ENCODE measurements at regions not wholly inside any gene's neighbourhood (a gene's known extent, or its start where the extent isn't known, plus 50 kb on each side); places are given as distances from the start of the nearest gene placed in this dataset.
A peak's percentile ranks its signal among the peaks of the same experiment; 100 is the strongest.

GRCh38 chr12:46489951-46490388 lies 117.4 kb upstream of the SLC38A2 start:
- no peaks in the 10 kb centered on the region; the same call in 1 of the 2 replicates for H3K79me2 ChIP-seq (ENCODE audit: insufficient read depth, low read length)
- H4K20me1 ChIP-seq (ENCODE audit: insufficient read depth): no peaks in the 10 kb centered on the region
- no TSS peak for BruUV-seq (replicated peaks)
- no peaks in the 10 kb centered on the region for H3K9me2 ChIP-seq (ENCODE audit: insufficient read depth)
- peak; percentile 93 for DNase-seq (ENCODE audit: low read depth, low spot score)
- peak overlapping the region; percentile 73 for H3K27ac ChIP-seq (ENCODE audit: low read depth, low read length)
- no peak overlapping the region for H2AFZ ChIP-seq (ENCODE audit: low read depth, low read length, poor library complexity, severe bottlenecking)
- no peaks in the 10 kb centered on the region for H3K27me3 ChIP-seq (ENCODE audit: insufficient read depth, low read length)
- ChIA-PET CTCF (no interaction called here), RAD21 (ENCODE audit: low non-redundant PET in 1 of 2, low total read pairs in 2 of 2, uncharacterized antibody in 2 of 2, unreplicated experiment in 2 of 2) (no interaction called here), POLR2A (interaction anchor here (1.0 kb wide), 1 partner anchor 34 kb away, joined by 3 read pairs; no protein-coding TSS in a partner anchor)
- H3K4me3 ChIP-seq (replicated peaks in 1 of 2; ENCODE audit: low read depth in 1 of 2, low read length in 2 of 2): no peak overlapping the region
- ATAC-seq: peak; percentile 77
- intact Hi-C loops (cut with micrococcal nuclease): loop anchor here (5.0 kb wide), 3 partner anchors 58 to 118 kb away; partner anchors contain the start of gene SLC38A2
- H3K4me2 ChIP-seq (ENCODE audit: low read length): peak overlapping the region; percentile 38
- no peaks in the 10 kb centered on the region for H3K36me3 ChIP-seq (ENCODE audit: control insufficient read depth in 1 of 2, insufficient read depth in 2 of 2, low read length in 2 of 2)
- peak; percentile 82 for TF ChIP-seq SP1 (IDR thresholded peaks at IDR 0.05; ENCODE audit: low read depth)
- TF ChIP-seq, protein P1, sequence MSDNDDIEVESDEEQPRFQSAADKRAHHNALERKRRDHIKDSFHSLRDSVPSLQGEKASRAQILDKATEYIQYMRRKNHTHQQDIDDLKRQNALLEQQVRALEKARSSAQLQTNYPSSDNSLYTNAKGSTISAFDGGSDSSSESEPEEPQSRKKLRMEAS (IDR thresholded peaks at IDR 0.05): peak; percentile 84
- peak; percentile 41; the same call in 1 of the 2 replicates for TF ChIP-seq RAD21 (IDR thresholded peaks at IDR 0.05; ENCODE audit: low read depth)
- TF ChIP-seq EZH2phosphoT487 (IDR thresholded peaks at IDR 0.05; ENCODE audit: borderline replicate concordance): no peak
- TF ChIP-seq SIN3A (IDR thresholded peaks at IDR 0.05; ENCODE audit: low read depth): peak; percentile 48; the same call in 1 of the 2 replicates
- no peak for TF ChIP-seq POLR2A (IDR thresholded peaks at IDR 0.05; ENCODE audit: borderline replicate concordance, extremely low read depth, insufficient read depth, insufficient read length)
- peak; percentile 62 for TF ChIP-seq CBX3 (IDR thresholded peaks at IDR 0.05; ENCODE audit: low read depth)
- TF ChIP-seq JUND (IDR thresholded peaks at IDR 0.05): peak; percentile 48; the same call in 1 of the 2 replicates
- TF ChIP-seq YY1 (IDR thresholded peaks at IDR 0.05; ENCODE audit: extremely low read depth, insufficient replicate concordance, low read depth, low read length): peak; percentile 16
- peak; percentile 62 for TF ChIP-seq POLR2AphosphoS5 (IDR thresholded peaks at IDR 0.05; ENCODE audit: low read depth, low read length)
- peak; percentile 44 for TF ChIP-seq TCF7L2 (IDR thresholded peaks at IDR 0.05; ENCODE audit: borderline replicate concordance, extremely low read depth, insufficient read depth, insufficient read length)
- peak; percentile 47 for TF ChIP-seq CEBPB (IDR thresholded peaks at IDR 0.05; ENCODE audit: low read depth)
- no peak for TF ChIP-seq ZNF274 (IDR thresholded peaks at IDR 0.05; ENCODE audit: low read depth, low read length)
- H3K4me1 ChIP-seq (ENCODE audit: control insufficient read depth in 1 of 2, insufficient read depth in 2 of 2, low read length in 2 of 2): peaks cover 64 to 86% of the 10 kb centered on the region in 2 experiments
- no peaks in the 10 kb centered on the region for H3K9me3 ChIP-seq (ENCODE audit: control insufficient read depth in 1 of 2, insufficient read depth in 1 of 2, low read depth in 1 of 2, low read length in 2 of 2)
- H3K9ac ChIP-seq (ENCODE audit: low read length): peak overlapping the region; percentile 23

All from HCT116 (cell line).